Bronchial epithelial cell (primary cell): ENCODE measurements at regions not wholly inside any gene's neighbourhood (a gene's known extent, or its start where the extent isn't known, plus 50 kb on each side); places are given as distances from the start of the nearest gene placed in this dataset.
A peak's percentile ranks its signal among the peaks of the same experiment; 100 is the strongest.

Experiments
- DNase-seq: peaks from one replicate; pipeline ENCODE4 v3.0.0-alpha.2; 2010; ENCODE audit warnings: low read depth
- FAIRE-seq: peaks from 2 replicates; lab custom pipeline; 2011; peaks lifted over from hg19 to GRCh38; lab: Jason Lieb, UNC
- H3K27me3 ChIP-seq: 2 replicates; pipeline ENCODE4 v1.5.1; 2011; ENCODE audit warnings: low read length; ENCODE audit not compliant: control insufficient read depth, insufficient read depth
- H3K36me3 ChIP-seq: 2 replicates; pipeline ENCODE4 v1.5.1; 2011; ENCODE audit warnings: low read length; ENCODE audit not compliant: control insufficient read depth, insufficient read depth
- H3K4me3 ChIP-seq: 2 replicates; pipeline ENCODE4 v1.5.1; 2011; ENCODE audit warnings: mild to moderate bottlenecking, low read depth, low read length, control low read depth
- TF ChIP-seq, protein P1 (sequence below): IDR thresholded peaks from 2 replicates; pipeline ENCODE4 v1.5.1; 2011; ENCODE audit warnings: mild to moderate bottlenecking, moderate library complexity, low read length, control low read depth, inconsistent platforms; ENCODE audit not compliant: insufficient read depth, severe bottlenecking

DNA sequence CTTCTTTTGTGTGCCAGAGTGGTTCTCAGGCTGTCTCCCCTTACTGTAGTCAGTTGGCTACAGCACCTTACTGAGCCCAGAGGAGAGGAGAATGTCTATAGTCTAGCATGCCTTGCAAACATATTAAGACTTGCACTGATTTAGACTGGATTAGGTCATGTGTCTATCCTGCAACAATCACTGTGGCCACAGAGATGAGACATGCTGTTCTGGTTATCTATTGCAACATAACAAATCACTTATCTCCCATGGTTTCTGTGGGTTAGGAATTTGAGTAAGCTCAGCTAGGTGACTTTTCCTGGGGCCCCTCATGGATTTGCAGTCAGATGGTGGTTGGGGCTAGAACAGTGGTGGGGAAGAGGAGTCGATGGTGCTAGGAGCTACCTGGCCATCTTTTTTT, 261.3 kb downstream of the SOD2 start:
- DNase-seq (peak; percentile 6), FAIRE-seq (no peak)
- TF ChIP-seq, protein P1, sequence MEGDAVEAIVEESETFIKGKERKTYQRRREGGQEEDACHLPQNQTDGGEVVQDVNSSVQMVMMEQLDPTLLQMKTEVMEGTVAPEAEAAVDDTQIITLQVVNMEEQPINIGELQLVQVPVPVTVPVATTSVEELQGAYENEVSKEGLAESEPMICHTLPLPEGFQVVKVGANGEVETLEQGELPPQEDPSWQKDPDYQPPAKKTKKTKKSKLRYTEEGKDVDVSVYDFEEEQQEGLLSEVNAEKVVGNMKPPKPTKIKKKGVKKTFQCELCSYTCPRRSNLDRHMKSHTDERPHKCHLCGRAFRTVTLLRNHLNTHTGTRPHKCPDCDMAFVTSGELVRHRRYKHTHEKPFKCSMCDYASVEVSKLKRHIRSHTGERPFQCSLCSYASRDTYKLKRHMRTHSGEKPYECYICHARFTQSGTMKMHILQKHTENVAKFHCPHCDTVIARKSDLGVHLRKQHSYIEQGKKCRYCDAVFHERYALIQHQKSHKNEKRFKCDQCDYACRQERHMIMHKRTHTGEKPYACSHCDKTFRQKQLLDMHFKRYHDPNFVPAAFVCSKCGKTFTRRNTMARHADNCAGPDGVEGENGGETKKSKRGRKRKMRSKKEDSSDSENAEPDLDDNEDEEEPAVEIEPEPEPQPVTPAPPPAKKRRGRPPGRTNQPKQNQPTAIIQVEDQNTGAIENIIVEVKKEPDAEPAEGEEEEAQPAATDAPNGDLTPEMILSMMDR: no peak
- no peaks in the 10 kb centered on the region for H3K36me3 ChIP-seq
- H3K27me3 ChIP-seq: no peaks in the 10 kb centered on the region
- H3K4me3 ChIP-seq: no peak overlapping the region

DNA sequence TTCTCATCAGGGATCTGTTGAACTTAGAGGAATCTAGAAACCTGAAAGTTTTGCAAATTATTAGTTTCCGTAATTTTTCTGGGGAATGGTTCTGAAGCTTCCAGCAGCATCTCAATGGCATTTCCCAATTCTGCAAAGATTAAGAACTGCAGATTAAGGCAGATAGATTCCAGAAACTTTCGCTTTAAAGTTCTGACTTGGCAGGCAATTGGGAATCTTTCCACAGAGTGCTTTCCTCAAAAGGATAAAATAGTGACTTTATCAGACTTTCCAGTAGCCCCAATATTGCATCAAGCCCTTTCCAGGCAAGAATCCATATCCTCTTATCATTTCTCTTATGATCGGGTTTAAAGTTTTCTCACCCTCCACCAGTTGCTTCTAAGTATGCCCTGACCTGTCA, 261.1 kb downstream of the FNDC1 start:
- Histone ChIP-seq H3K27me3 (no peaks in the 10 kb centered on the region), H3K36me3 (no peaks in the 10 kb centered on the region), H3K4me3 (no peak overlapping the region)
- FAIRE-seq (no peak), DNase-seq (no peak)
- TF ChIP-seq, protein P1: no peak

DNA sequence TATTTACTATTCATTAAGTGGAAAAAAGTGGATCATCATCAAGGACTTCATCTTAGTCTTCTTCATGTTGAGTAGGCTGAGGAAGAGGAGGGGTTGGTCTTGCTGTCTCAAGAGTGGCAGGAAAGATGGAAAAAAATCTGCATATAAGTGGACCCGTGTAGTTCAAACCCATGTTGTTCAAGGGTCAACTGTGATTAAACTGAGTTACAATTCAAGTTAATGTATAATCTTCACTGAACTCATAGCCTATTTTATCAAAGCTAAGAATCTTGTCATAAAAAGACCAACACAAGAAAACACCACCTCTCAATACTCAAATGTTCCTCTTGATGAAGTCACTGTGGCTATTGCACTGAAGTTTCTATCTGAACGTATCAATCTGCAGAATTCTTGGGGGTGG, 260.2 kb downstream of the FNDC1 start:
- TF ChIP-seq, protein P1: no peak
- FAIRE-seq: no peak

DNA sequence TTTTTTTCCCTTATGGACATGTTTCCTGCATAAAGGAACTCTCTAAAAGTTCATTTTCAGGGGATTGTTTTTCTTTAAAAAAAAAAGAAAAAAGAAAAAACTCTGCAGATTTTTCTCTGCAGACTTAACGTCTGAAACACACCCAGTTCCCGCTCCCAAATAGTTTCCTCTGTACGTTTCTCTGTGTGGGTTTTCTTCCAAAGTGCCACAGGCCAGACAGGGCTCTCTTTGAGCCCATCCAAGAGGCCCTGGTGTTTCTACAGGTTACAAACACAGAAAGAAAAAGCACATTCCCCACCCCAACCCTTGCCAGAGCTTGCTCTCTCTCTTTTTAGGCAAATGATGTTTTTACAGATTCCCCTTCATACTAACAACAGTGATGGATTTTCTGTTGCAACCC, 258.6 kb downstream of the FNDC1 start:
- TF ChIP-seq, protein P1: no peak
- Histone ChIP-seq H3K36me3 (no peaks in the 10 kb centered on the region), H3K27me3 (no peaks in the 10 kb centered on the region), H3K4me3 (no peak overlapping the region)
- no peak for DNase-seq
- FAIRE-seq: no peak

More for the DNA sequence above, 260.2 kb downstream of the FNDC1 start:
- no peaks in the 10 kb centered on the region for H3K36me3 ChIP-seq
- no peaks in the 10 kb centered on the region for H3K27me3 ChIP-seq
- H3K4me3 ChIP-seq: no peak overlapping the region
- no peak for DNase-seq

DNA sequence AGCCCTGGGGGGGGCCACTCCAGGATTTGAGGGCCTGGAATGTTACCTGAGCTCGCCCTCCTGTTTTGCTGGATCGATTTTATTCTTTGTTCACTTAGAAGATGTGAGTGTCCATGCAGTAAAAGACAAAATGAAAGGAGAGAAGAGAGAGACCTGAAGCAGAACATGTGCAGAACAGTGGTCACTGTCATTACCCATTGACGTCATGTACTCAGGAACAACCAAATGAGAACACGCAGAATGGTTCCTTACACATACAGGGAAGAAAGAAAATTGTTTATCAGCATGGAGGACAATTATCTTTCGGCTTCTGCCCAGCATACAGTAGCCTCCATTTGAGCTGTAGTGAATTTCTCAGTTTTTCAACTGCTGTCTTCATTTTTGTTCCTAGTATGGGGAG, 258.1 kb downstream of the FNDC1 start:
- no peak for FAIRE-seq
- no peak for DNase-seq
- Histone ChIP-seq H3K27me3 (no peaks in the 10 kb centered on the region), H3K36me3 (no peaks in the 10 kb centered on the region), H3K4me3 (no peak overlapping the region)
- TF ChIP-seq, protein P1: no peak

DNA sequence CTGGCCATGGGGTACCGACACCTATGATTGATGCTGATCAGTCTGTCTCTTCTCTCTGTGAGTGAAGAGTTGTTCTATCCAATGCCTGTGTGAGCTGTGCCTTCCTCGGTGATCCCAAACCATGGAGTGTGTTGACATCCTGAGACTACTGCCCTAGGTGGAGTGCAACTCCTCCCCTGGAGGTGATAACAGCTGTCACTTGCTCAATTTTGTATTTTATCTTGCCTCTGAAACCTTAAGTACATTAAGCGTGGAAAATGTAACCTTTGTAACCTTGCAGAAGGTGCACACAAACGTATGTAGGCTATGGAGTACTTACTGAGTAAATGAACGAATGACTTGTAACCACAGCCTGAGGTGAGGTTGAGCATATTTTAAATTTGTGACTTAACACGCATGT, 256.2 kb downstream of the FNDC1 start:
- FAIRE-seq: no peak
- no peaks in the 10 kb centered on the region for H3K27me3 ChIP-seq
- no peaks in the 10 kb centered on the region for H3K36me3 ChIP-seq
- no peak for DNase-seq
- no peak overlapping the region for H3K4me3 ChIP-seq
- TF ChIP-seq, protein P1: no peak
